A673 (cell line): ENCODE measurements at regions not wholly inside any gene's neighbourhood (a gene's known extent, or its start where the extent isn't known, plus 50 kb on each side); places are given as distances from the start of the nearest gene placed in this dataset.

ENCODE experiments used
- EZH2 ChIP-seq: fragments of 200-600 bp; sonication (generic); IDR thresholded peaks from 2 replicates; pipeline ENCODE4 v1.6.1; 2017; ENCODE audit warnings: borderline replicate concordance, low read depth, mild to moderate bottlenecking, mixed read lengths, antibody characterized with exemption, low read length; ENCODE audit not compliant: poor library complexity, severe bottlenecking
- TF ChIP-seq, protein P1 (sequence below): fragments of 300-800, 200-600 bp; sonication (generic); conservative IDR thresholded peaks from 2 replicates; pipeline ENCODE4 v1.5.1; 2017; ENCODE audit warnings: low read depth, mild to moderate bottlenecking, antibody characterized with exemption, low read length, moderate library complexity, mixed read lengths

GRCh38 chr4:188363196-188363595 is 224.0 kb downstream of the TRIML1 start:
- TF ChIP-seq, protein P1, sequence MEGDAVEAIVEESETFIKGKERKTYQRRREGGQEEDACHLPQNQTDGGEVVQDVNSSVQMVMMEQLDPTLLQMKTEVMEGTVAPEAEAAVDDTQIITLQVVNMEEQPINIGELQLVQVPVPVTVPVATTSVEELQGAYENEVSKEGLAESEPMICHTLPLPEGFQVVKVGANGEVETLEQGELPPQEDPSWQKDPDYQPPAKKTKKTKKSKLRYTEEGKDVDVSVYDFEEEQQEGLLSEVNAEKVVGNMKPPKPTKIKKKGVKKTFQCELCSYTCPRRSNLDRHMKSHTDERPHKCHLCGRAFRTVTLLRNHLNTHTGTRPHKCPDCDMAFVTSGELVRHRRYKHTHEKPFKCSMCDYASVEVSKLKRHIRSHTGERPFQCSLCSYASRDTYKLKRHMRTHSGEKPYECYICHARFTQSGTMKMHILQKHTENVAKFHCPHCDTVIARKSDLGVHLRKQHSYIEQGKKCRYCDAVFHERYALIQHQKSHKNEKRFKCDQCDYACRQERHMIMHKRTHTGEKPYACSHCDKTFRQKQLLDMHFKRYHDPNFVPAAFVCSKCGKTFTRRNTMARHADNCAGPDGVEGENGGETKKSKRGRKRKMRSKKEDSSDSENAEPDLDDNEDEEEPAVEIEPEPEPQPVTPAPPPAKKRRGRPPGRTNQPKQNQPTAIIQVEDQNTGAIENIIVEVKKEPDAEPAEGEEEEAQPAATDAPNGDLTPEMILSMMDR: no peak
- TF ChIP-seq EZH2: no peak
